ENCODE measurements at regions not wholly inside any gene's neighbourhood (a gene's known extent, or its start where the extent isn't known, plus 50 kb on each side); places are given as distances from the start of the nearest gene placed in this dataset.

DNA sequence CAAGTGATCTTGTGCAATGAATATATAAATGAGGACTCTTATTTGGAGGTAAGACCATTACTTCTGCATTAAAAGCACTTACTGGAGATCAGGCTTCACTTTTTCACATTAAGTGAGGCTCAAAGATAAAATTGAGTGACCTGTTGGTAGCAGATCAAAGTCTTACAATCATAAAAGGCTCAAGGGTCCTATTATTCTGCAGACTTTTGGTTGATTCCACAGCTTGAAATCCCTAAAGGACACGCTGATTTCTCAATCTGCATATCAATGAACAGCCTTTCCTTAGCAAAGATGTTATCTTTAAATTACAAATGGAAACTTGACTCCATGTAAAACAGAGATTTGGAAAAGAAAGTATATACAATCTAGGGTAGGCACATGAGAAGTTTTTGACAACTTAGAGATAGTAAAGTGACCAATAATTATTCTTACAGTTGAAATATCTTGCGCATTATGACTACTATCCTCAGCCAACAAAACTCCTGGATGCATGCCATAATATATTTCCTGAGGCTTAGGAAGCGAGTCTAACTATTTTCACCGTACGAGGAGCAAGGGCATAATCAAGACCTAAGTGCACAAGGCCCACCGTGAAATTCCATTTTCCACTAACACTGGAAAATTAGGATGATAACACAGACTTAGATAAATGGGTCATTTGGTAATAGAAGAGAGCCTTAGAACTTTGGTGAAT lies 640.7 kb downstream of the LIG4 start:
- intact Hi-C loops (cut with DNase I) = no loop called here
- no peak for DNase-seq

DNA sequence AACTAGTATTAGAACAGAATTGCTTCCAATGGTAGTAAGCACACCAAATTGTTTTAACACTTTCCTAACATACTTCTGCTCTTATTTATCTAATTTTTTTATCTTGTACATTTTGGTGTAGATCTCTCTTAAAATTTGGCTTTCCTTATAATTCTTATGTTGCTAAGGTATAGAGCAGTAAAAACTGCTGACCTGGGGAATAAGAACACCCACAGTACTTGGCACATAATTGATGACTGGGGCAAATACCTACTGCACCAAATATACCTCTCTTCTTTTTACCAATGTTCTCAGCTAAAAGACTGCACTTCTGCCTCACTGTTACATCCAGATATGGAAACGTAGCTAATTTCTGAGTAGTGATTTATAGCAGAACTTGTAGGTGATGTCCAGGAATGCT lies 642.2 kb downstream of the LIG4 start:
- DNase-seq = no peak
- intact Hi-C loops (cut with DNase I) = no loop called here

DNA sequence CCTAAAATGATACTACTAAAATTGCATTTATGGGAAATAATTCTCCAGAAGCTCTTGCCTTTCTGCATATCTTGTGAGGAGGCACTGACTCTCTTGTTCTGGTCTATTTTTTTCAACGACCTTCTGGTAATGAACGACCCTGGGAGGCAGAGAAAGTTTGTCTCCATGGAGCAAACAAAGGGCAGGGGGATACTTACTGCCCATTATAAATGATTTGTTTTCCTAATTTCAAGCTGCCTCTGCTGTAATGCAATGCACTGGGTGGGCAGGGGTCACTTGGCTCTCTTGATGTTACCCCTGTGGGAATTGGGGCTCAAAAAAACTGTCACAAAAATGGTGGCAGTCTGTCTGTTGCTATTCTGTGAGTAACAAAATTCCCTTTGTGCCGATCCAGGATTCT lies 643.2 kb downstream of the LIG4 start:
- intact Hi-C loops (cut with DNase I) = no loop called here

DNA sequence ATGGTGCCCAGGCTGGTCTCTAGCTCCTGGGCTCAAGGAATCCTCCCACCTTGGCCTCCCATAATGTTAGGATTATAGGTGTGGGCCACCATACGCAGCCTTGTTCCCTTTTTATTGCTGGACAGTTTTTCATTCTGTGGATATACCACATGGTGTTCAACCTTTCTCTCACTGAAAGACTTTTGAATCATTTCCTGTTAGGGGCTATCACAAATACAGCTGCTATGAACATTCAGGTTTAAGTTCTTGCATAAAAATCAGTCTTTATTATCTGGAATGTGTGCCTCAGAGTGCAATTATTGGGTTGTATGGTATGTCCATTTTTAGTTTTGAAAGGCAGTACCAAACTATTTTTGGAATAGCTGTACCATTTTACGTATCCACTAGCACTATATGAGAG lies 647.2 kb downstream of the LIG4 start:
- intact Hi-C loops (cut with DNase I) = no loop called here
- DNase-seq = no peak

More for the DNA sequence above, 643.2 kb downstream of the LIG4 start:
- DNase-seq = no peak

DNA sequence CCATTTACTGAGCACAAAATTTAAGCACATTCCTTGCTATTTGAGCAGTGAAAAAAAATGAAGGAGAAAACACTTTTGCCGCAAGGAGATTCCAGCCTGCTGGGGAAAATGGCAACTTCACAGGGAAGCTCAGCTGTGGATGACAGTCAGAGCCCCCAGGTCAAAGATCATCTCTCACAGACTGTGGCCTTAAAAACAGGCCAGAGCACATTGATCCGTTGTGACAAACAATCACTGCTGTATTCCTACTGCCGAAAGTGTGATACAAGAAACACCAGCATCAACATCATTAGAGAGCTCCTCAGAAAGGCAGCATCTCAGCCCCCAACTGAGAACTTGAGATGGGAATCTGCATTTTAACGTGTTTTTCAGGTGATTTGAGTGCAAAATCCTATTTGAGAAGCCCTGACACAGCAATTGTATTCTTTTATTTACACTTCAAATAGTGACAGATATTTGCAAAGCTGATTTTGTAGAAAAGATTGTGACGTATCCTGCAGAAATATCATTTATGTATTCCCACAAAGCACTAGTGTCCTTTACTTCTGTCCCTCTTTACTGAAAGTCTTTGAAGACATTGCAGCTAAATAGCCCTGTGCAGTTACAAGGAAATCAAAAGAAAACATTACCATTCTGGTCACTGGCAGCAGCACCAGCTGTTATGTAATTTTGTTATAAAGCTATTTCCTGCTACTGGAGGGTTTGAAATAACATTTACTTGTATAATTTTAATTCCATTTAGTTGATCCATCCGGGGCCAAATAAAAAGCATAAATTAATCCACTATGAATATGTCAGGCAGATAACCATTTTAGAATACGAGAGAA lies 652.0 kb downstream of the LIG4 start:
- DNase-seq = no peak

DNA sequence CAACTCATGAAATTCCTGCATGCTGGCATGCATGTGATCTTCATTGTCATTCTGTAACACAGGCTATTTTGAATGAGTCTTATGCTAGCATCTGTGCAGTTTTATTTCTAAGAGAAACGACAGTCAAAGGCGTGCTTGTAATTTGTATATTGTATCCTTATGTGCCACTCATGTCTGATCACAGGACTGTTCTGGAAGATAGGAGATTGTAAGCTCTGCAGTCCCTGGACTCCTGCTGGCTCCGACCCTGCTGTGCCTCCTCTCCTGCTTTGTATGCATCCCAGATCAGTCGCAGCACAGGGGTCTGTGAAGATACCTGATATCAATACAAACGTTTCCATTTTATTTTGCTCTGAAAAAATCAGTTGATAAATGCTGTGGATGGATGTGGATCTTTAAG lies 653.1 kb downstream of the LIG4 start:
- intact Hi-C loops (cut with DNase I) = no loop called here
- no peak for DNase-seq

More for the DNA sequence above, 652.0 kb downstream of the LIG4 start:
- intact Hi-C loops (cut with DNase I) = no loop called here

DNA sequence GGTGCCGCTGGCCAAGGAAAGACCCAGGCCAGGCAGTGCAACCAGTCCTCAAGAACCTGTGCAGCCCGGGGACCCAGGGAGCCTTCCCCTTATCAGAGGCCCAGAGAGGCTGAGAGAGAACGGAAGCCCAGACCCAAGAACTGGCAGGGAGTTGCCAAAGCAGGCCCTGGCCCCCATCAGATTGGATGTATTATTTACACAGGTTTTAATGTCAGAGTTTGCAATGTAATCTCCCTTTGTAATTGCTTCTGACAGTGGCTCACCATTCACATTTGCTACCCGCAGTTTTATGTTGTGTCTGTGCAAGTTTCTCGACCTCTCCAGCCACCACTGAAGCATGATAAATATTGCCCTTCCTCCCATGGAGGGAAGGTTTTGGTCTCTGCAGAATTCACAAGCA lies 660.9 kb downstream of the LIG4 start:
- intact Hi-C loops (cut with DNase I) = no loop called here
- no peak for DNase-seq

DNA sequence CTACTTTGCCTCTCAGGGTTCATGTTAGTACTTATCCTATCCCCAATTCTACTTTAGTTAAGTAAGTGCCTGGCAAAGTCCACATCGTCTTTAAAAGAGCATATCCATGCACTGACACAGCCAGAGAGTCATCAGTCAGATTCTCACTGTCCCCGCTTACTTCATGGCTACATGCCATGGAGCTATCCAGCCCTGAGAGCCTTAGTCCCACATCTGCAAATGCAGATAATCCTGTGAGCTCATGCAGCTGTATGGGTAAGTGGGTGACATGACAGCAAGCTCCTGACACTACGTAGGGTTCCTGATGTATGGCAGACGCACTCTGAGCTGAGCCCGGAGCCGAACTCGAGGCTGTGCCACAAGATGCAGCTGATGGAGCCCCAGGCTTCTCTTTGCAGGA lies 661.5 kb downstream of the LIG4 start:
- no peak for DNase-seq
- intact Hi-C loops (cut with DNase I) = no loop called here

DNA sequence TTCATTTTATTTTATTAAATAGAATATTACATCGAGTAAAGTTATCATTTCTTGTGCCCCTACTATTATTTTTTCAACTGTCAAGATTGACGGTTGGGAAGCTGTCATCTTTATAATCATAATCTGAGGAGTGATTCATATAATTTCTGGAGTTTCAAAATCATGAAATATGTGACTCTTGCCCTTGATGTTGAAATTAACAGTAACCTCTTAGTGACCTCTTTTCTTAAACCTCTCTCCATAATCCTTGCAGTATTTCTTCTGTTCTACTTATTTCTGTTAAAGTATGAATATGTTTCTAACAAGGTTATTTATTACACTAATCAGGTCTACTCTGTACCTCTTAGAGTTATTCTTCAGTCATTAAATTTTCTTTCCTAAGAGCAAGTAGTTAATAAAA lies 663.8 kb downstream of the LIG4 start:
- DNase-seq = no peak
- intact Hi-C loops (cut with DNase I) = no loop called here

DNA sequence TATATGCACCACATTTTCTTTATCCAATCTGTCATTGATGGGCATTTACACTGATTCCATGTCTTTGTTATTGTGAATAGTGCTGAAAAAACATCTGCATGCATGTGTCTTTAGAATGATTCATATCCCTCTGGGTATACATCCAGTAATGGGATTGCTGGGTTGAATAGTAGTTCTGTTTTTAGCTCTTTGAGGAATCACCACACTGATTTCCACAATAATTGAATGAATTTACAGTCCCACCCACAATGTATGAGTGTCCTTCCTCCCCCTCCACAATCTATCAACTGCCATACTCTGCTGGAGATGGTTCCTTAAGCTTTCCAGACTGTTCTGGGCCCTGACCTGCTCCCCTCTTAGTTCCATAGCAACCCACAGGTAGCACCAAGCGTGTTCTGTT lies 667.0 kb downstream of the LIG4 start:
- intact Hi-C loops (cut with DNase I) = no loop called here
- no peak for DNase-seq

DNA sequence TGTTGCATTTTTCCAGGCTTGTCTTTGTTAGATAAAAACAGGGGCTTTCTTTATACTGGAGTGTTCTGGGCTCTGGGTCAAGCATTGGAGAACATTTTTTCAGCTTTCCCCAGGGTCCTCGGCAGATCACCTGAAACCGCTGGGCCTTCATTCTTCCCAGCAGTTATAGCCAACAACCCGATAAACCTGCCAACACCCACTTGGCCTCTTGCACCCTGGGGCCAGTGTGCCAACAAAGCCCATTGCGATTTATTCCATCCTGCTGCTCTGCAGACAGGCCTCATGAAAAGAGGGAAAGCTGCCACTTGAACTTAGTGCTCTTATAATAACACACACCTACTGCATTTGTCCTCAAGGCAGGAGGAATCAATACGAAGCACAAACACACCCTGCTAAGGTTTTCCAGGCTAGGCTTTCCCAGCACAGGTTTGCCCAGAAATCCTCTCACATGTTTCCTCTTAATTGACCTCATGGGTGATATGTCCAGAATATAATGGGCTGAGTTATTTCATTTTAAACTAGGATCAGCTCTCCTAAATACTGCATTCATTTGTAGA lies 669.3 kb downstream of the LIG4 start:
- intact Hi-C loops (cut with DNase I) = no loop called here

DNA sequence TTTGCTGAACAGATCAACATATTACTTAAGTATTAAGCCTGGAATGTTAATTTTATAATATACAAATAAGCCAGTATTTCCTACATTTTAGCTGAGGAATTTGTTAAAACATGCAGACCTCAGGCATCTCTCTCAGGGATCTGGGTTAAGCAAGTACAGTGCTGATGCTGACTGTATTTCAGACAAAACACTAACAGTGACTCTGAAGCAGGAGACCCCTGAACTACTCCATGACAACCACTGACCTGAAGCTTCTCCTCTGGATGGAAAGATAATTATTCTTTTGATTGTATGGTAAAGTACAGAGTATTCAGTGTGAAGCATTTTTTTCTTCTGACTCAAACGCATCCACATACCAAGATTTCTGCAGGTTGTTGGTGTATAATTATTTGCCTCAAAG lies 680.8 kb downstream of the LIG4 start:
- no peak for DNase-seq
- intact Hi-C loops (cut with DNase I) = no loop called here

More for the DNA sequence above, 669.3 kb downstream of the LIG4 start:
- no peak for DNase-seq

DNA sequence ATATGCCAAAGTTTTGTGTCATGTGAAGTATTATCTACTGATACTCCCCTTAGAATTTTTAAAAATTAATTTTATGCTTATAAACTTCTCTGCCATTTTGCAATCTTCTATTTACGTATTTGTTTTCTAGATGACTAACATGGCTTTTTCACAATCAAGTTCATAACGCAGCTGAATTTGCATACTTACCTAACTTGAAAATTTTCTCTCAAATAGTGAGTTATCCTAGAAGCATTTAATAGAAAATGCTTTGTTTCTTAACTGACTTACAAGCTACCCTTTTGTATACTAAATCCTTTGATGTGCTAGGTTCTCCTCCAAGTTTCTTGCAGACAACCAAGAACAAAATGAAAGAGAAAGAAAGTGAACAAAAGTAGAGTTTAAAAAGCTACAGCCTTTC lies 683.5 kb downstream of the LIG4 start:
- DNase-seq = no peak
- intact Hi-C loops (cut with DNase I) = no loop called here

DNA sequence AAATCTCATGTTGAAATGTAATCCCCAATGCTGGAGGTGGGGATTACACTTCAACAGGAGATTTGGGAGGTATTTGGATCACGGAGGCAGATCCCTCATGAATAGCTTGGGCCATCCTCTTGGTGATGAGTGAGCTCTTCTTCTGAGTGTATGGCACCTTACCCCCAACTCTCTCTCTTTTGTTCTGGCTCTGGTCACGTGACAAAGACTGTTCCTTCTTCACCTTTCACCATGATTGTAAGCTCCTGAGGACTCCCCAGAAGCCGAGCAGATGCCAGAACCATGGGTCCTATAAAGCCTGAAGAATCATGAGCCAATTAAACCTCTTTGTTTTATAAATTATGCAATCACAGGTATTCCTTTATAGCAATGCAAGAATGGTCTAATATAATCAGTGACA lies 684.2 kb downstream of the LIG4 start:
- DNase-seq = no peak
- intact Hi-C loops (cut with DNase I) = no loop called here

DNA sequence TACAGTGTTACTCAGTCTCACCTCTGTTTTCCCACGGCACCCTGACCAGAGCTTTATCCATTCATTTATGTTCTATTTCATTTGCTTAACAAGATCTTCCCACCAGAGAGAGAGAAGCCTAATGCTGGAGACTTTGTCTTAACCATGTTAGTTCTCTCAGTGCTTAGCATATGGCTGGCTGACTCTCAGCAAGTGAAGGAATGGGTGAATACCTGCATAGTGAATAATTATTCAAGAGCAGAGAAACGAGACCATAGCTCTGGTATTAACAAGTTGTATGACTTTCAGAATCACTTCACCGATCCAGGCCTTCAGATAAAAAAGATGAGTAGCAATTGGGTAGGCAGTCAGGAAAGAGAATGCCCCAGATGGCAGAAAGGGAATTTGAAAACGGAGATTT lies 686.3 kb downstream of the LIG4 start:
- no peak for DNase-seq
- intact Hi-C loops (cut with DNase I) = no loop called here

DNA sequence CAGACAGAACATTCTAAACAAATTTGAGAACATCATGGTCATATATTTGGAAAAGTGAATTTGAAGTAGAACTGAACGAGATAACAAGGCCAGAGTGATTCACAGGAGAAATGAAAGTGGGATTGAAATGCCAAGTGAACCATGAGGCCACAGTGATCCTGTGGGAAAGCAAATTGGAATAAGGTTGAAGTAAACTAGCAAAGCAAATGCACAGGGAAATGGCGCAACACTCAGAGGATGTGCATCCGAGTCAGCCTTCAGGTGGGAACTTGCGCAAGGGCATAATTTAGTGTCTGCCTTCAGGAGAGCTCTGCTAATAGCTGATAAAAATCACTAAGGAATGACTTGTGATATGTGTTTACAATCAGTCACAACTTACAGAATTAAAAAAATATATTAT lies 696.6 kb downstream of the LIG4 start:
- DNase-seq = no peak
- intact Hi-C loops (cut with DNase I) = no loop called here

DNA sequence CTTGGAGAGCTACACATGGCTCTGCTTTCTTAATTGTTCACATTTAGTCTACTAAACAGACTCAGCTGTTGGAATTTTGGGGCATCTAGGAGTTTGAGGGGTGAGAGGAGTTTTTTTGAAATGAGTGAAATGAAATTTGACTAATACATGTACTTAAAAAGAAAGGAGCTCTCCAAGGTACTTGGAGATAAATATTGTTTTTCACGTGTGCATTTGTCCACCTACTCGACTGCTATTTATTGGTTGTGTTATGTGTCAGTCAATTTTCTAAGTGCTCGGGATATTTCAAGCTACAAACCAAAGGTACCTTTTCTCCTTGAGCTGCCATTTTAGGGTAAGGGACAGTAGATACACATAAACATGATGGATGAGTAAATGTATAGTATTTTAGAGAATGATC lies 697.0 kb downstream of the LIG4 start:
- intact Hi-C loops (cut with DNase I) = no loop called here
- DNase-seq = no peak

DNA sequence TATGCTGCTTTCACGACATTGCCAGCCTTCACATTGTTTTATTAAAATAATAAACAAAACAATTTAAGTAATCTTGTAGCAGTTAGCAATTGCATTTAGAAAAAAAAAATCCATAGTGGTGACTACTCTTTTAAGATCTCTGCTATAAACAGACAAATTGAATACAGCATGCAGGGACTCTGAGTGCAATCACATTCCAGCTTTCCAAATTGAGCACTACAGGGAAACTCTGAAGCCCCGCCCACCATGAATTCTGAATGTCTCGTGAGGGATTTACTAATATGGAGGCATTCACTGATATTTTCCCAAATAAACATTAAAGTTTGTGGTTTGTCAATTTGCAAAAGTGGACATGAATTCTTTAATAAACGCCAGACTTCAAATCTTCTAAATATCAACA lies 698.8 kb downstream of the LIG4 start:
- intact Hi-C loops (cut with DNase I) = no loop called here
- no peak for DNase-seq

DNA sequence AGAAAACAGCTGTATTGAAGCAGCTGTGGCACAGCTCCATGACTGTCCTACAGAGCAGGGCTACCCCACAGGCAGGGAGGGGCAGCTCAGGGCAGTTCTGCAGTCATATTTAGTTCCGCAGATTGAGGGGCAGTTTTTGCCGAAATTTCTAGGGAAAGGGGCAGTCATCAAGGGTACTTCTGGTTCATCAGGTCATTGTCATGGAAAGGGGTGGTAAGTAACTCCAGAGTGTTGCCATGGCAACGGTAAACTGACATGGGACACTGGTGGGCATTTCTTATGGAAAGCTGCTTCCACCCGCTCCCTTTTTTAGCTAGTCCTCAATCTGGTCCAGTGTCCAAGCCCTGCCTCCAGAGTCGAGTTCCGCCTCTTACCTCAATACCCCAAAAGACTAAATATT lies 702.8 kb downstream of the LIG4 start:
- intact Hi-C loops (cut with DNase I) = no loop called here
- no peak for DNase-seq

DNA sequence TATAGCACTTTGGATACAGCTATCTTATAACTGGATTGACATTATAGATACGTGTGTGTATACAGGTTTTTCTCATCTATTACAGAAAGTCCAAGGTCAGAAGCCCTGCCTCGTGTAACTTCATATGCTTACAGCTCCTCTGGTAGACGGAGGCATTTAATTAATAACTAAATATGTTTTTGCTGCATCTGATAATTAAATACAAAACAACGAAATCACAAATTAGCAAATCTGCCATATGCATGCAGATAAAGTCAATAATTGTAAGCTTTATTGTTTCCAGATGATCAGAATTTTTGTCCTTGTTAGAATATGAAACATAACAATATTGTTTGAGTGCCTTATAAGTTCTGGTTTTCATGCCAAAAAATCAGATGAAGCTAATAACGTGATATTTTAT lies 717.7 kb downstream of the LIG4 start:
- intact Hi-C loops (cut with DNase I) = no loop called here
- DNase-seq = no peak

DNA sequence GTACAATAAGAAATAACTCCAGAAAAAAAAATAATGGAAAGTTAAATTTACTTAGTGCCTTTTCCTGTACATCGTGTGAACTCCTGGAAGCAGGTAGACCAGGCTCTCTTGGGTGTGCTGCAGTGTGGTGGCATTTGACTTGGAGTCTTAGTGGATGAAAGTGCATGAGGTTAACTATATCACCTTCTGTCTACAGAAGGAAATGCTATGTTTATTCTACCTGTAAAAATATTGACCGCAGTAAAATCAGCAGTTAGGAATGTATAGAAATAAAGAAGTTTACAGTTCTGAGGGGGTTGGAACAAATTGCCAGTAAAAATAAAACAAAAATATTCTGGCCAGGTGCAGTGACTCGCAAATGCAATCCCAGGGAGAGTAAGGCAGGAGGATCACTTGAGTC lies 722.1 kb downstream of the LIG4 start:
- intact Hi-C loops (cut with DNase I) = no loop called here
- no peak for DNase-seq
